Endodermal cell (in vitro differentiated cells): ENCODE measurements at regions not wholly inside any gene's neighbourhood (a gene's known extent, or its start where the extent isn't known, plus 50 kb on each side); places are given as distances from the start of the nearest gene placed in this dataset.

ENCODE experiments used
- DNase-seq: peaks from one replicate; pipeline ENCODE4 v3.0.0-alpha.2; 2017
- H3K27ac ChIP-seq: 2 replicates; pipeline ENCODE4 v1.5.1; 2013; ENCODE audit warnings: mild to moderate bottlenecking, low read depth, low read length, moderate library complexity
- H3K27me3 ChIP-seq: 2 replicates; pipeline ENCODE4 v1.6.1; 2013; ENCODE audit warnings: mild to moderate bottlenecking, low read length, moderate library complexity; ENCODE audit not compliant: insufficient read depth, control insufficient read depth, poor library complexity, severe bottlenecking
- H3K36me3 ChIP-seq: 2 replicates; pipeline ENCODE4 v1.7.0; 2013; ENCODE audit warnings: mild to moderate bottlenecking, low read length, moderate library complexity; ENCODE audit not compliant: control insufficient read depth, insufficient read depth
- H3K4me1 ChIP-seq: one replicate; pipeline ENCODE4 v1.7.0; 2013; ENCODE audit warnings: low read length; ENCODE audit not compliant: control insufficient read depth, insufficient read depth
- H3K4me3 ChIP-seq: 2 replicates; pipeline ENCODE4 v1.5.1; 2013; ENCODE audit warnings: mild to moderate bottlenecking, low read length, moderate library complexity
- H3K9ac ChIP-seq: 2 replicates; pipeline ENCODE4 v1.6.1; 2013; ENCODE audit warnings: mild to moderate bottlenecking, low read length, moderate library complexity; ENCODE audit not compliant: poor library complexity, severe bottlenecking; ENCODE audit errors: extremely low read depth
- H3K9me3 ChIP-seq: 2 replicates; pipeline ENCODE4 v1.6.1; 2013; ENCODE audit warnings: mild to moderate bottlenecking, low read length, moderate library complexity; ENCODE audit not compliant: control insufficient read depth
- H3K27ac Mint-ChIP-seq: 2 replicates; pipeline ENCODE4 v1.8.0; 2020; ENCODE audit warnings: mixed read lengths
- H3K27me3 Mint-ChIP-seq: 2 replicates; pipeline ENCODE4 v1.8.0; 2021; ENCODE audit warnings: mild to moderate bottlenecking, mixed read lengths; ENCODE audit not compliant: insufficient read depth
- H3K36me3 Mint-ChIP-seq: 2 replicates; pipeline ENCODE4 v1.8.0; 2020; ENCODE audit warnings: low read depth, mixed read lengths
- H3K4me1 Mint-ChIP-seq: 2 replicates; pipeline ENCODE4 v1.8.0; 2020; ENCODE audit warnings: mixed read lengths
- H3K4me3 Mint-ChIP-seq: 2 replicates; pipeline ENCODE4 v1.8.0; 2020; ENCODE audit warnings: mild to moderate bottlenecking, moderate library complexity, mixed read lengths
- H3K9me3 Mint-ChIP-seq: 2 replicates; pipeline ENCODE4 v1.8.0; 2020; ENCODE audit warnings: mild to moderate bottlenecking, mixed read lengths
- whole genome bisulfite sequencing, 2 experiments: methylation state at CpG; one replicate each; pipeline versions ENCODE4 v1.1.5 to v1.1.7; 2013; ENCODE audit warnings: missing lambda C conversion rate in 2 of 2, mixed read lengths in 1 of 2; ENCODE audit not compliant: insufficient coverage in 1 of 2, insufficient read length in 1 of 2; 5-methylcytosine and 5-hydroxymethylcytosine counted together
- TF ChIP-seq, protein P1 (sequence below): fragments of 200-600 bp; sonication (generic); conservative IDR thresholded peaks from 2 replicates; pipeline ENCODE4 v1.5.0; 2021; ENCODE audit warnings: antibody characterized with exemption, mild to moderate bottlenecking

DNA sequence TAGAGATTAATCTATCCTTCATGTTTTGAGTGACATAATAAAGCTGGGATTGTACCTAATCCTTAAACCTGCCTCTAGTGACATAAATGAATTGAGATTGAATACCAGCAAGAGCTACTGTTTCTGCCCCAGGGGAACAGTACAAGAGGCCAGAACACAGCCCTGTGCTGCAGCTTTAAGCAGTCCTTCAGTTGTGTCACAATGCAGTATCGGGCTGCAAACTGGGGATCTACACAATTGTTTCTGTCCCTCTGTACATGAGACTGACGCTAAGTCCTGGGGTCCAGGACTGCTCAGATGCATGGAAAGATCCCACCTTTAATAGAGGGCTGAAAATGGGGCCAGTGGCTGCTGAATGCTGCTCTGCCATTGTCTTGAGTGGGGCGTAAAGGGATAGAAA lies 87.5 kb downstream of the MINAR1 start:
- Histone ChIP-seq H3K9ac (no peak overlapping the region), H3K27ac (no peak overlapping the region), H3K4me1 (no peaks in the 10 kb centered on the region), H3K36me3 (no peaks in the 10 kb centered on the region), H3K27me3 (peaks cover 7% of the 10 kb centered on the region), H3K4me3 (no peak overlapping the region), H3K9me3 (no peaks in the 10 kb centered on the region)
- Mint-ChIP-seq H3K36me3 (no peaks in the 10 kb centered on the region), H3K27ac (no peak overlapping the region), H3K27me3 (no peaks in the 10 kb centered on the region), H3K4me1 (no peaks in the 10 kb centered on the region), H3K4me3 (no peak overlapping the region), H3K9me3 (no peaks in the 10 kb centered on the region)
- 80 to 92% methylated on average over 2 to 3 of the region's 3 CpGs for WGBS, 2 experiments
- TF ChIP-seq, protein P1, sequence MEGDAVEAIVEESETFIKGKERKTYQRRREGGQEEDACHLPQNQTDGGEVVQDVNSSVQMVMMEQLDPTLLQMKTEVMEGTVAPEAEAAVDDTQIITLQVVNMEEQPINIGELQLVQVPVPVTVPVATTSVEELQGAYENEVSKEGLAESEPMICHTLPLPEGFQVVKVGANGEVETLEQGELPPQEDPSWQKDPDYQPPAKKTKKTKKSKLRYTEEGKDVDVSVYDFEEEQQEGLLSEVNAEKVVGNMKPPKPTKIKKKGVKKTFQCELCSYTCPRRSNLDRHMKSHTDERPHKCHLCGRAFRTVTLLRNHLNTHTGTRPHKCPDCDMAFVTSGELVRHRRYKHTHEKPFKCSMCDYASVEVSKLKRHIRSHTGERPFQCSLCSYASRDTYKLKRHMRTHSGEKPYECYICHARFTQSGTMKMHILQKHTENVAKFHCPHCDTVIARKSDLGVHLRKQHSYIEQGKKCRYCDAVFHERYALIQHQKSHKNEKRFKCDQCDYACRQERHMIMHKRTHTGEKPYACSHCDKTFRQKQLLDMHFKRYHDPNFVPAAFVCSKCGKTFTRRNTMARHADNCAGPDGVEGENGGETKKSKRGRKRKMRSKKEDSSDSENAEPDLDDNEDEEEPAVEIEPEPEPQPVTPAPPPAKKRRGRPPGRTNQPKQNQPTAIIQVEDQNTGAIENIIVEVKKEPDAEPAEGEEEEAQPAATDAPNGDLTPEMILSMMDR: no peak
- DNase-seq: no peak

DNA sequence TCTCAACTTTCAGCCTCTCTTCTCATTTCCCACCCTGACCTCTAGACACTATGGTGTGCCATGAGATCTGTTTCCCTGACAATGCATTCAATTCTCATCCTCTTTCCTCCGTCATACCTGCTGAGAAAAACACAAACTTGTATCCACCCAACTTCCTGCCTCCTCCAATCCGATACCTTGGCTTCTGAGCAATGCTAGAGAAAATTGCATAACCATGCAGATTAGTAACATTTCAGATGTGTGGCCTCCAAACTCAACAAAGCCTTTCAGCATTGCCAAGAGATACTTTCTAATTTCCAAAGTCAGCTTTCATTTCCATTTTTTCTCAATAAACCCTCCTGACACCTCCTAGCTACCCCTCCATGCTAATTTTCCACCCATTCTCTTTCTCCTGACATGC lies 88.5 kb downstream of the MINAR1 start:
- no peaks in the 10 kb centered on the region for H3K9me3 Mint-ChIP-seq
- H3K27ac Mint-ChIP-seq: no peak overlapping the region
- H3K4me1 Mint-ChIP-seq: no peaks in the 10 kb centered on the region
- no peak overlapping the region for H3K4me3 Mint-ChIP-seq
- WGBS, 2 experiments: 89 to 95% methylated on average over 2 of the region's 2 CpGs
- no peak overlapping the region for H3K9ac ChIP-seq
- no peak overlapping the region for H3K4me3 ChIP-seq
- no peaks in the 10 kb centered on the region for H3K36me3 Mint-ChIP-seq
- no peaks in the 10 kb centered on the region for H3K27me3 Mint-ChIP-seq
- DNase-seq: no peak
- H3K4me1 ChIP-seq: no peaks in the 10 kb centered on the region
- peaks cover 7% of the 10 kb centered on the region for H3K27me3 ChIP-seq
- no peaks in the 10 kb centered on the region for H3K9me3 ChIP-seq
- no peak overlapping the region for H3K27ac ChIP-seq
- no peaks in the 10 kb centered on the region for H3K36me3 ChIP-seq
- TF ChIP-seq, protein P1: no peak

DNA sequence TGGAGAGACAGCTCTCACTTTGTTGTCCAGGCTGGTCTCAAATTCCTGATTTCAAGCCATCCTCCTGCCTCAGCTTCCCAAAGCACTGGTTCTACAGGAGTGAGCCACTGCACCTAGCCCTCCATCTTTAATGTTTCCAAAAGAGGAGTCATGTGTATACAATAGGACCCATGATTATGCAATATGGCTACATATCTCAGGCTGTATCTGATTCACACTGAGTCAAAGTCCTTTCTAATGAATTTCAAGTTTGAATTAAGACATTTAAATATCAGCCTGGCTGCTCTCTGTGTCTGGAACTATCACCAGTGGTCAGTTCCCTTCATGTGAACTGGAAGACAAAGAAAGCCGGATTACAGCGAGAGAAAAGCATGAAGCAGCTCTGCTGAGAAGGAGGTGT lies 90.5 kb downstream of the MINAR1 start:
- WGBS, 2 experiments: 90 to 94% methylated on average over 2 of the region's 2 CpGs
- H3K27ac ChIP-seq: no peak overlapping the region
- TF ChIP-seq, protein P1: no peak
- Mint-ChIP-seq H3K36me3 (no peaks in the 10 kb centered on the region), H3K27ac (no peak overlapping the region), H3K9me3 (peaks cover 2% of the 10 kb centered on the region), H3K4me3 (no peak overlapping the region), H3K27me3 (peaks cover 2% of the 10 kb centered on the region), H3K4me1 (no peaks in the 10 kb centered on the region)
- no peak overlapping the region for H3K4me3 ChIP-seq
- no peaks in the 10 kb centered on the region for H3K36me3 ChIP-seq
- H3K9ac ChIP-seq: no peak overlapping the region
- H3K9me3 ChIP-seq: no peaks in the 10 kb centered on the region
- no peak for DNase-seq
- H3K4me1 ChIP-seq: no peaks in the 10 kb centered on the region
- H3K27me3 ChIP-seq: peaks cover 7% of the 10 kb centered on the region
